Stimulated activated CD8-positive, alpha-beta memory T cell treated with anti-CD3 and anti-CD28 coated beads, Interleukin-4, amount 100 ng/mL, for 1 hour (primary cell): ENCODE measurements at regions not wholly inside any gene's neighbourhood (a gene's known extent, or its start where the extent isn't known, plus 50 kb on each side); places are given as distances from the start of the nearest gene placed in this dataset.

ENCODE experiments used
- DNase-seq, 2 donors: peaks; one replicate each; pipeline ENCODE4 v3.0.0-alpha.2; 2020; ENCODE audit warnings: low read depth in 2 of 2, low spot score in 1 of 2

DNA sequence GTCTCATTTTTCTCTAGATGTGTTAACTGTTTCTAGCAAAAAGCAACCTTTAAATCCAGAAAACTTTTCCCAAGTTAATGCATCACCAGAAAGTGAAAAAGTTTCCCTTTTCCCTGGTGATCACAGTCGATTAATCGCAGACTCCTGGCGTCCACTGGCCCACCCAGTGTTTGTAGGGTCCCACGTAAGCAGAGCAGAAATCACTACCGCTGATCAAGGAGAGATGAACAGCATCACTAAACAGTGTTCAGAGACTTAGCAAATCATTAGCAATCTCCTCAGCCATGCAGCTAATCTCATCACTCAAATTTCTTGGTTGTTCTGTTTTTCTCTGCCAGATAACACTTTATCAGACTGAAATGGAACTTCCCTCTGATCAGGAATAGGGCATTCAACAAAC lies 184.2 kb downstream of the EFNB2 start:
- no peak for DNase-seq

DNA sequence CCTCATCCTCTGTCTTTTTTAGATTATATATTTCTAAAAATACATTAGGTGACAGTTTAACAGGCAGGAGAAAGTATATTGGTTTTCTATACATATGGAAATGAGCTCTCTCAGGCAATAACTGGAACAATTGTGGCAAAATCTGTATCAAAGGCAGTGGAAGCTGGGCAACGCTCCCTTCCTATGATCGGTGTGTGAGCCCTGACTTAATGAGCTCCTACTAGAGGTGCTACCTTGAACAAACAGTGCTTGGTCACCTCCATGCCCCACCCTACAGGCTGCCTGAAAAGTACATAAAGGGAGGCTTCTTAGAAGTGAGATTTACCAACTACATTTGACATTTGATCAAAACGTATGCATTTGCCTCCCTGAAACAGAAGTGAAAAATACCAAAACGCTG lies 185.3 kb downstream of the EFNB2 start:
- no peak for DNase-seq

DNA sequence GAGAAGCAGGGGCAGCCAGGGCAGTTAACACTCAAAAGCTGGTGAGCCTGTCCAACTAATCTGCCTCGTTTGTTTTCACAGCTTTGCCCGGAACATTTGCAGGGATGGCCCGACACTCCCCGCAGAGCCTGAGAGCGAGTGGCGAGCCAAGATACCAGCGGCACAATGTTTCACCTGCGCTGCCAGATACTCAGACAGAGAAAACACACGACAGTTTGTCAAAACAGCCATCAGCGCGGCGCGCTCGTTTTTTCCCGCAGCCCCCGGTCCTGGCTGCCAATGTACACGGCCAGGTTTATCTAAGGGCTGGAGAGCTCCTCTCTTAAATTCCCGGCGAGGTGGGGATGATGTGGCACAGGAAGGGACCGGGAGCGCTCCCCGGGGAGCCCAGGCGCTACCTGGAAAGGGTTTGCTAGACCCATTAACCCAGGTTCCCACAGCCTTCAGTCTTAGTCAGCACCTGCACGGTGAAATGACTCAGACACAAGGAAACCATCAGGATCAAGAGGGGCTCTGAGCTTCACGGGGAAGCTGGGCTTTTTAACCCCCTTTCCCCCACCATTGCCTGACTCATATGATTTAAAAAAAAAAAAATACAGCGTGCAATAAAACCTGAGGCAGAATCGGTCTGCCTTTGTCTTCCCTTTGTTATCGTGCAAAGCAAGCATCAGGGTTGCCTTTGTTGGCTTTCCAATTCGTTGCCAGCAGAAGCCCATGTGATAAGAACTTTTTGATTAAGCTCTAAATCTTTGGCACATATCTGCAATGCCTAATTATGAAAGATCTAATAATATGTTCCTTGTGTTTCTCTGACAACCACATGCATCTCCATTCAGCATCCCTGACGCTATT lies 186.2 kb downstream of the EFNB2 start:
- no peak for DNase-seq

DNA sequence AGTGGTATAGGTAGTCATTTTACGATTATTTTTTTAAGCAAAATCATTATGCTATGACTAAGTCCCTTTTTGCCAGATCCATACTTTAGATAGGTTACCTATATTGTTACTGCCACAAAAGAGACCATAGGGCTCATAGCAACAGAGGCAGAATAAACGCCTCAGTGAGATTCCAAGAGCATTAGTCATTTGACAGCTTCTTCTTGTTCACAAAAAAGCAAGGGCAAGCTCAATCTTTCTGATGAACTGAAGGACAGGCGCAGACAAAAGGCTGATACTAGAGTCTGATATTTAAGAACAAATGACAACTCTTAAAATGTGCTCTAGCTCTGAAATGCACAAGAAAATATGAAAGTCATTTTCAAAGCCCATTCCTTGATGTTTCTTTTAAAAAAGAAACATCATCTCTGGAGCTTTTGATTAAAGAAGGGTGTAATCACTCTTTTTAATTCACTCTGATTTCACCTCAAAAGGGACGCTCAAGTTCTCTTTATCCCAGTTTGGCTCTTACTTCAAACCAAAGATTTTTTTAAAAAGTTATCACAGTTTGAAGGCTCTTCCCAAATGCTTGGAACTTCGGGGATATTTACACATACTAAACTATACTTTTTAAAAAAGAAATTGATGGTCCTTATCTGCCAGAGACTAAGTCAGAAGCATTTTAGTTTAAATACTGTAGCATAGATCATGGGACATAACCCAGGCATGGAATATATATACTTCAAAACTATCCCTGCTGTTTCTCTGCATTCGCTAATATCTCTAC lies 187.2 kb downstream of the EFNB2 start:
- DNase-seq: no peak

GRCh38 chr13:106344342-106344741 lies 191.1 kb downstream of the EFNB2 start:
- DNase-seq: no peak

GRCh38 chr13:106343836-106344235 lies 191.6 kb downstream of the EFNB2 start:
- DNase-seq: no peak

DNA sequence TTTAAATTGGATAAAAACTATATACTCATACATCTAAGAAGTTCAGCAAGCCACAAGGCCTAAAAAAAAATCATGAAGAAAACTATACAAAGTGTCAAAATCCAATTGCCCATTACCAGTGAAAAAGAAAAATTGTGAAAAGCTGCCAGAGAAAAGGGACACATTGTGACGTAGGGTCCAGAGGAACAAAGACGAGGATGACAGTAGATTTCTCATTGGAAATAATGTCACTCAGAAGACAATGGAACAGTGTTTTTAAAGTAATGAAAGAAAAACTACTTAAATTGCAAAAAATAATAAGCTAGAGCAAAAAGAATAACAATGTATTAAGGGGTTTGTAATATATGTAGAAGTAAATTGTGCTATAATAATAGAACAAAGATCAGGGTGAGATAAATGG lies 195.2 kb downstream of the EFNB2 start:
- DNase-seq: no peak

DNA sequence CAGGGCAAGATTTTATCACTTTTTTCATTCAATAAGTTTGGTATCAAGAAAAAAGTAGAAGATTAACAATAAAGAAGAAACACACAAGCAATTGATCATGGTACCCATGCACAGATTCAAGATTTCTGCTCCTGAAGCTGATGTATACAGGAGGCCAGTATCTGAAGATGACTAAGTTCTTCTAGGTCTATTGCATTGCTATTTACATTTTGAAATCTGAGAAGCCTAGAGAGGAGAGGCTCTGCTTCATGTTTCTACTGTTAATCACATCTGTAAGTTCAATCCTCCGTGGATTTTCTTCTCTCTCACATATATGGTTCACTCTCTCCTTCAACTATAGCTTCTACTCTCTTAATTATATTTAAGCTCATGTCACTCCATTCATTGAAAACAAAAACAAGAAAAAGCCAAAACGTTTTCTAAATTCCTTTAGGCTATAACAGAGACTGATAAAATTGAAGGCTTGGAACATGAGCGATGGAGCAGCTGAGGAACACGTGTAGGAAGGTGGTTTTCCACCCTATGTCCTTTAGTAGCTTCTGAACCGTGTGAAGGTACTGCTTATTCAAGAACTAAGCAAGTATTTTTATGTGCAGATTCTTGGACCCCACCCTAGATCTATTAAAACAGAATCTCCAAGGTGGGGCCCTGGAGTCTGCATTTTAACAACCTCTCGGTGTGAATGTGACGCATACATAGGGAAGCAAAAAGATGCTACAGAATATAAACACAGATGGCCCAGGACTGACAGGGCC lies 198.2 kb downstream of the EFNB2 start:
- DNase-seq: no peak

GRCh38 chr13:106336668-106337067 lies 198.8 kb downstream of the EFNB2 start:
- no peak for DNase-seq

DNA sequence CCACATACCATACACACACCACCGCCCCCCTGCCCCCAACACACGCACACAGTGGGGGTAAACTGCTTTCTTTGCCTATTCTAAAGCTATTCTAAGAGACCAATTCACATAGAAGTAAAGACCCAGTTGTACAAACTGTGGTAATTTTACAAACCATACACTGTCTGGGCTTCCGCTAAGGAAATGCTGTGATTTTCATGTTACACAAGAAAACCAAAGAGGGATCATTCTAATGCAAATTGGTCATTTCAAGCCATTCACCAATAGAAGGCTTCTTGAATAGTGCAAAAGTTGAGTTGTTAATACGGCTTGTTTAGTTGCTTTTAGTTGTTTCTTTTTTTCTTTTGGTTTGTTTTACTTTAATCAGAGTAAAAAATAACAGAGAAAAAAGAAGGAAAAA lies 202.8 kb downstream of the EFNB2 start:
- no peak for DNase-seq

- DNase-seq: no peak
Measured at GRCh38 chr13:106331116-106331515, 204.3 kb downstream of the EFNB2 start.

DNA sequence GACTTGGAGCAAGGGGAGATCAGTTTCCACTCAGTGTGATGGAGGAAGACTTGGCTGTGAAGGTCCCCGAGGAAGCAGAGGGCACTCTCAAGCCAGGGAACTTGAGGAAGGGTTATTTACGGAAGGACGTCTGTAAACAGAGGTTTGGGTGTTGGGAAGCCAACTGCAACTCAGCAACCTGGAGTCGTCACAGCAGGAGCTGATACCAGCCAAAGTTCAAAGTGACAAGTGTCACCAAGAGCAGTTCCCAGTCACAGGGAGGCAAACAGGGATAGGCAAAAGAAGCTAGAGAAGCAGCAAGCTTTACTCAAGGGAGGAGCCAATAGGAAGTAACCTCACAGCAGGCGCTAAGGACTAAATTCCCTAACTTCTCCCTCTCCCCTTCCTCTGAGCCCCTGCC lies 205.5 kb downstream of the EFNB2 start:
- no peak for DNase-seq

DNA sequence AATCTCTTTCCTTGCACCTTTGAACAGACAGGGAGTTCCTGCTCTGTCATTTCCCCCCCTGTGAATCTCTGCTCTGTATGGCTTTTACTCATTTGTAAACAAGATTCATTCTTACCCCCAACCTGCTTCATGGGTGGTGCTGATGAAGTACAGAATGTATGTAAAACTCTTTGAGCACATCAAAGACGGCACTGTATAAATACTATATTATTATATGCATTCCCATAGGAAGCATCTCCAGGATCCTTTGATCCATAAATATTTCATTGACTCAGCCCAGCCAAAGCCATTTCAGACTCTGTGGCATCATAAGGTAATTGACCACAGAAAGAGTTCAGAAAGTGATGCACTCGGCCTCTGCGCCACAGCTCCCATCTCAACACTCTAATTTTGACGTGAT lies 208.7 kb downstream of the EFNB2 start:
- no peak for DNase-seq

- no peak for DNase-seq
Measured at GRCh38 chr13:106324444-106324843, 211.0 kb downstream of the EFNB2 start.

GRCh38 chr13:106322628-106323027 lies 212.8 kb downstream of the EFNB2 start:
- no peak for DNase-seq

GRCh38 chr13:106318941-106319411 lies 216.5 kb downstream of the EFNB2 start:
- DNase-seq: no peak

- DNase-seq: no peak
Measured at GRCh38 chr13:106314417-106314816, 221.0 kb downstream of the EFNB2 start.

GRCh38 chr13:106311004-106311403 lies 224.5 kb downstream of the EFNB2 start:
- DNase-seq: no peak

GRCh38 chr13:106310291-106310865 lies 225.1 kb downstream of the EFNB2 start:
- no peak for DNase-seq

- no peak for DNase-seq
Measured at GRCh38 chr13:106306748-106307277, 228.6 kb downstream of the EFNB2 start.

- DNase-seq: no peak
Measured at GRCh38 chr13:106302843-106303242, 232.6 kb downstream of the EFNB2 start.
